ENCODE measurements at regions not wholly inside any gene's neighbourhood (a gene's known extent, or its start where the extent isn't known, plus 50 kb on each side); places are given as distances from the start of the nearest gene placed in this dataset.

- no peak for DNase-seq
Measured at GRCh38 chr7:85773116-85773728, 586.4 kb upstream of the SEMA3D start.

- no peak for DNase-seq
Measured at GRCh38 chr7:85771516-85771915, 584.7 kb upstream of the SEMA3D start.

DNA sequence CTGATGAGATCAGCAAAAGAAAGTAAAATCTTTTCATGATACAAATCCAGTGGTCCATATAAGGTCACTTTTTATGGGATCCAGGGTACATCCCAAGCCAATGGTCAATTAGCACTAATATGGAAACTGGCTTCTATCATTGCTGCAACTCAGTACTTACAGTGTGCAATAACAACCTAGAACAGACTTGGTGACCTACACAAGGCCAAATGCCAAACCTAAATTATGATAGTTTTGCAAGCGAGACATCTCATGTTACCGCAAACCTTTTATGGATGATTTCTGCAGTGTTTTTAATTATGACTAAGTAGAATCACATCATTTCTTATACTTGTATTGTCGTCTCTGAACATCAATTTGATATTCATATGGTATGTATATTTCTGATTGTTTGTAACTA, 583.5 kb upstream of the SEMA3D start:
- no peak for DNase-seq

DNA sequence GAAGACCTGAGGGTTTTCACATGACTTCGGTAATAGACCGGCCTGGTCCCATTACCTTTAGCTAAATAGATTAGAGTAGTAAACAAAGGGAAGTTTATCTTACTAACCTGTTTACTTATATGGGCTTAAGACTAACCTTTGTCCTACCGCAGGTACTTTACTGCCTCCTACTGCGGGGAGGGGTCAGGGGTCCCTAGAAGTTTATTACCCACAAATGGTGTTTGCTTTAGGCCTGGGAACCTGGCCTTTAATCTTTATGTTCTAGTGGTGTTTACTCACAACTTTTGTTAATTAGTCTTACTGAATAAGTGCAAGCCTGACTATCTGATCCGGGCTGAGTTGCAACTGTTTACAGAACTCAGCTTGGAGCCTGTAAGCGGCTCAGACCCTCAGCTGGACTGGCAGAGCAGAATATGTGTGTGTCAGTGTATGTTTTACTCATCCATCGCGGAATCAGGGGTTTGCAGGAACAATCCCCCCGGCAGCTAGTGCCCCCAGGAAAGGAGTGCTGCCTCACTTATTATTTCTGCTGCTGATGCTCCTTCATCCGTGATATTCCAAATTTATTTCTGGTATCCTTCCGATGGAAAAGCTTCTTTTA, 578.9 kb upstream of the SEMA3D start:
- no peak for DNase-seq

- DNase-seq: no peak
Measured at GRCh38 chr7:85764034-85764433, 577.2 kb upstream of the SEMA3D start.

DNA sequence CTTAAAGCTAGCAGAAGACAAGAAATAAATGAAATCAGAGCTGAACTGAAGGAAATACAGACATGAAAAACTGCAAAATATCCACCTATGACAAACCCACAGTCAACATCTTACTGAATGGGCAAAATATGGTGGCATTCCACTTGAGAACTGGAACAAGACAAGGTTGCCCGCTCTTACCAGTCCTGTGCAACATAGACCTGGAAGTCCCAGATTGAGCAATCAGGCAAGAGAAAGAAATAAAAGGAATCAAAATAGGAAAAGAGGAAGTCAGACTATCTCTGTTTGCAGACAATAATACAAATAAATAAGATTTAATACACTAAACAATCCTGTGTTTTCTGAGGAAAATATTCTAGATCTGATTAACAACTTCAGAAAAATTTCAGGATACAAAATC, 570.5 kb upstream of the SEMA3D start:
- no peak for DNase-seq

GRCh38 chr7:85750454-85750949, 563.6 kb upstream of the SEMA3D start:
- DNase-seq: peak; percentile 56

DNA sequence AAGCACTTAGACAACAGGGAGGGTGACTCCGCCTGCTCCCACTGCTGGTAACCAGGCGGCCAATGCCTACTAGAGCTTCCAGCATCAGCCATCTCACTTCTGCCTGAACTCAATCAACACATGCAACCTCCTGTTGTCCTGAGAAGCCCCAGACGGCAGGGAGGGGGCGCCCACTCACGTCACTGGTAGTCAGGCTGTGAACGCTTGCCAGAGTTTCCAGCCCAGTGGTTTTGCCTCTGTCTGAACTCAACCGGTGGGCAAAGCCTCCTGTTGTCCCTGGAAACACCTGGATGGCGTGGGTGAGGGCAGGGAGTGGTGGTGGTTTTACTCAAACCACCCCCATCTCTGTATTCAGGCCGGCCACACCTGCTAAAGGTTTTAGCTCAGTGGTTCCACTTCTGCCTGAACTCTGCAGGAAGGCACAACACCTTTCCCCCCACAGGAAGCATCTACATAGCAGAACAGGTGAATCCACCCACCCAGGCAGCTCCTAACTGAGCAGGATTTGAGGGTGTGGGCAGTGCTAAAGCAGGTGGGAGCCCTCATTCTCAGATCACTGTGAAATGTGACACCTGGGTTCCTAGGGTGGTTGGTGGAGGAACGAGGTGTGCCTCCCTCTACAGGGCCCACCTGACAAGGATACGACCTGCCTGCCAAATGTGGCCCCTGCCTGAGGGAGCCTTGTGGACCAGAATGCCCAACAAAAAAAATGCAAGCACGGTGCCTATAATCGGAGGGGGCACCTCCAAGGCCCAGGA, 563.0 kb upstream of the SEMA3D start:
- DNase-seq: no peak

DNA sequence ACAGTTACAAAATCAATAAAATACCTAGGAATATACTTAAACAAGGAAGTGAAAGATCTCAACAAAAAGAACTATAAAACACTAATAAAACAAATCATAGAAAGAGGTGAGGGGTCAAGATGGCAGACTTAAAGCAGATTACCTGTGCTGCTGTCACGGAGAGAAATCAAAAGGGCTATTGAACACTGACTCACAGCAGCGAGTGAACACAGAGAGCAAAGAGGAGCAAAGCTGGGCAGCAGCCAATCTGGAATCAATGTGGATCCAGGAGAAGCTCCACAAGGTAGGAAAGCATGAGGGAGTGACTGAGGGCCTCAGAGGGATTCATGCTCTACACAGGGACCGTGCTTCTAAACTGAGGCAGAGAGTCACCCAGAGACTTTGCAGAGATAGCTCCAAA, 562.0 kb upstream of the SEMA3D start:
- DNase-seq: no peak

- DNase-seq: no peak
Measured at GRCh38 chr7:85737426-85737825, 550.6 kb upstream of the SEMA3D start.

DNA sequence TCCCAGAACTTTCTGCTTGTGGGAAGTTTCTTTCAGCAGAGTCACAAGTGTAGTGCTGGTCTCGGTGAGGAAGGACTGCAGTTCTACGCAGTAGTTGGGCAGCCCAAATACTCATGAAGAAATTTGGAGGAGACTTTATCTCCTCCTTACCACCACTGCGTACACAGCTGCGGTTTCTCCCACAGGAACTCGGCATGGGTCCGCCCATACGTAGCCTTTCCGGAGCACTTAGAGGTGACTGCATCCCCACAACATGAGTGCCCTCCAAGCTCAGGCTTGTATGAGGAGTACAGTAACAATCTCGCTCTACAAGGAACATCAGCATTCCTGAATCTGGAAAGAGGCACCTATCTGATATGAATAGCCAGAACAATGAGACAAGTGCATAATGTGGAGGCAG, 549.2 kb upstream of the SEMA3D start:
- DNase-seq: no peak

GRCh38 chr7:85734823-85735222, 548.0 kb upstream of the SEMA3D start:
- peak; percentile 41 for DNase-seq

- DNase-seq: no peak
Measured at GRCh38 chr7:85733169-85733915, 546.5 kb upstream of the SEMA3D start.

- peak; percentile 20 for DNase-seq
Measured at GRCh38 chr7:85730012-85730411, 543.2 kb upstream of the SEMA3D start.

- DNase-seq: no peak
Measured at GRCh38 chr7:85725026-85725425, 538.2 kb upstream of the SEMA3D start.

- DNase-seq: no peak
Measured at GRCh38 chr7:85719981-85720953, 533.4 kb upstream of the SEMA3D start.

DNA sequence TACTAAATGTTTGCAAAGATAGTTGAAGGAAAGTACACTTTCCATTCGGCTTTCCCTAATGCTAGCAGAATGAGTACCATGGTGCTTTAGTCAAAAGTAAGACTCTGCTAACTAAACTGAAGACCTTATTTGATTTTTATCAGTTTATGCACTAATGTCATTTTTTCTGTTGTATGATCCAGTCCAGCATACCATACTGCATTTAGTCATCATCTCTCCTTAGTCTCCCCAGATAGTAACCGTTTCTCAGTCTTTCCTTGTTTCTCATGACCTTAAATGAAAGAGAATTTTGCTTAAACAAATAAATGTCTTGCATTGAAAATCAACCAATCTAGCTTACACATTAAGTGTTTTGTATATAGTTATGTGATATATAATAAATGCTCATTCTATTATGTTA, 529.5 kb upstream of the SEMA3D start:
- DNase-seq: no peak

DNA sequence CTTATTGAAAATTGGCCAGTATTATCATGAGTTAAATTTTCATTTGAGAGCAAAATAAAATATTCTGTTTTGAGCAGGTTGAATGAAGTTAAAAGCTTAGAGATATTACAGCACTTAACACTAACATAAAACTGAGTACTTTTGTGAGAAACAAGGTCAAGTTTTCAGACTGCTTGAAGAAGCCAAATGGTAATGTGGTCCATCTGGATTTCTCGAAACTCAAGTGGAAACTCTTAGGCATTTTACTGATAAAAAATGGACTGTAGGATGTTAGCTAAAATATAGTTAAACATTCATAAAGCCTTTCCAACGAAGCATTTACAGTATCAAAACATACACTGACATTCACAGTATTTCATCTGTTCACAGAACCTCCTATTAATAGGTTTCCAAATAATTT, 528.1 kb upstream of the SEMA3D start:
- DNase-seq: no peak

GRCh38 chr7:85714043-85714578, 527.3 kb upstream of the SEMA3D start:
- DNase-seq: no peak

DNA sequence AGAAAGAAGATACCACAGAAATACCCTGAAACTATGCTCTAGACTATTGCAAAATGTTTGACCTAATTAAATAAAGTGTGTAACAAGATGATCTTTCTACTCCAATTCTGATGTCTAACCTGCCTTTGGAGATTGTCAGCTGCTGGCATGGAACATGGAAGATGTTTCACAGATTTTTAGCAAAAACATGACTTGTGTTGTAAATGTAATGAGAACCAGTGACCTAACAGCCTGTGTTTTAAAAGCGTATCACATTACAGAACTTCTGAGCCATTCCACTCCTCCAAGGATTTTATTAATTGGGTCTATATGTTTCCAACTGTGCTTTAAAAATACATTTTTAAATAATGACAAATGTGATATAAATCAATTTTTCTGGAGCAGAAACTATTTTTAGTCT, 526.3 kb upstream of the SEMA3D start:
- DNase-seq: no peak

GRCh38 chr7:85711894-85712293, 525.0 kb upstream of the SEMA3D start:
- DNase-seq: no peak

GRCh38 chr7:85710960-85711359, 524.1 kb upstream of the SEMA3D start:
- no peak for DNase-seq
